ENCODE measurements at regions not wholly inside any gene's neighbourhood (a gene's known extent, or its start where the extent isn't known, plus 50 kb on each side); places are given as distances from the start of the nearest gene placed in this dataset.

DNA sequence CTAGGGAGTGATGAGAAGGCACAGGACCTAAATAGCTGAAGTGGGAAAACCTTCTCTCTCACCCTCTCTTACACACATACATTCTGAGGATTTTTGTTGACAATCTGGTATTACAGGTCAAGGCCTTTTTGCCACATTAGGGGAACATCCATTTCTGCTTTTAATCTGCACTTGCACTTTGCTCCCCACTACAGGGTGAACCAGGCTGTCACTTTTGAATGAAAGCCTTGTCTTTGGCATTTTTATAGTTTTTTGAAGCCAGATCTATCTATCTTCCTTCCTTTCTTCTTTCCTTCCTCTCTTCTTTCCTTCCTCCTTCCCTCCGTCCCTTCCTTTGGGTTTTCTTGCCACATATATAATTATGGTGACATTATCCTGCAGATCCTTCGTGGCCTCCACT lies 165.9 kb upstream of the OTX2 start:
- Histone ChIP-seq H3K4me1 (ENCODE audit: low read length) (no peaks in the 10 kb centered on the region), H3K9me3 (ENCODE audit: insufficient read depth, low read length) (no peaks in the 10 kb centered on the region), H3K79me2 (ENCODE audit: low read length) (no peaks in the 10 kb centered on the region), H3K27me3 (ENCODE audit: low read depth, low read length) (no peaks in the 10 kb centered on the region), H3K9ac (ENCODE audit: low read length) (no peak overlapping the region), H2AFZ (ENCODE audit: low read depth, low read length) (no peak overlapping the region), H3K4me3 (ENCODE audit: low read length) (no peak overlapping the region), H4K20me1 (ENCODE audit: insufficient read depth, low read length) (no peaks in the 10 kb centered on the region), H3K27ac (ENCODE audit: low read length) (no peak overlapping the region), H3K36me3 (replicated peaks; ENCODE audit: low read depth, low read length) (no peaks in the 10 kb centered on the region), H3K4me2 (ENCODE audit: low read length) (no peak overlapping the region)
- TF ChIP-seq, protein P1, sequence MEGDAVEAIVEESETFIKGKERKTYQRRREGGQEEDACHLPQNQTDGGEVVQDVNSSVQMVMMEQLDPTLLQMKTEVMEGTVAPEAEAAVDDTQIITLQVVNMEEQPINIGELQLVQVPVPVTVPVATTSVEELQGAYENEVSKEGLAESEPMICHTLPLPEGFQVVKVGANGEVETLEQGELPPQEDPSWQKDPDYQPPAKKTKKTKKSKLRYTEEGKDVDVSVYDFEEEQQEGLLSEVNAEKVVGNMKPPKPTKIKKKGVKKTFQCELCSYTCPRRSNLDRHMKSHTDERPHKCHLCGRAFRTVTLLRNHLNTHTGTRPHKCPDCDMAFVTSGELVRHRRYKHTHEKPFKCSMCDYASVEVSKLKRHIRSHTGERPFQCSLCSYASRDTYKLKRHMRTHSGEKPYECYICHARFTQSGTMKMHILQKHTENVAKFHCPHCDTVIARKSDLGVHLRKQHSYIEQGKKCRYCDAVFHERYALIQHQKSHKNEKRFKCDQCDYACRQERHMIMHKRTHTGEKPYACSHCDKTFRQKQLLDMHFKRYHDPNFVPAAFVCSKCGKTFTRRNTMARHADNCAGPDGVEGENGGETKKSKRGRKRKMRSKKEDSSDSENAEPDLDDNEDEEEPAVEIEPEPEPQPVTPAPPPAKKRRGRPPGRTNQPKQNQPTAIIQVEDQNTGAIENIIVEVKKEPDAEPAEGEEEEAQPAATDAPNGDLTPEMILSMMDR (IDR thresholded peaks at IDR 0.05; ENCODE audit: low read depth, low read length) = no peak
- TF ChIP-seq EZH2phosphoT487 (IDR thresholded peaks at IDR 0.05; ENCODE audit: low read depth) = no peak

- H2AFZ ChIP-seq (ENCODE audit: low read depth, low read length) = no peak overlapping the region
- H3K4me1 ChIP-seq (ENCODE audit: low read length) = no peaks in the 10 kb centered on the region
- no peaks in the 10 kb centered on the region for H3K79me2 ChIP-seq (ENCODE audit: low read length)
- no peak for TF ChIP-seq EZH2phosphoT487 (IDR thresholded peaks at IDR 0.05; ENCODE audit: low read depth)
- TF ChIP-seq, protein P1 (IDR thresholded peaks at IDR 0.05; ENCODE audit: low read depth, low read length) = no peak
- no peak overlapping the region for H3K27ac ChIP-seq (ENCODE audit: low read length)
- H3K4me2 ChIP-seq (ENCODE audit: low read length) = no peak overlapping the region
- H3K4me3 ChIP-seq (ENCODE audit: low read length) = no peak overlapping the region
- no peaks in the 10 kb centered on the region for H4K20me1 ChIP-seq (ENCODE audit: insufficient read depth, low read length)
- no peaks in the 10 kb centered on the region for H3K36me3 ChIP-seq (replicated peaks; ENCODE audit: low read depth, low read length)
- H3K9ac ChIP-seq (ENCODE audit: low read length) = no peak overlapping the region
- no peaks in the 10 kb centered on the region for H3K9me3 ChIP-seq (ENCODE audit: insufficient read depth, low read length)
- H3K27me3 ChIP-seq (ENCODE audit: low read depth, low read length) = no peaks in the 10 kb centered on the region
Measured at GRCh38 chr14:56975521-56975920, 165.2 kb upstream of the OTX2 start.

DNA sequence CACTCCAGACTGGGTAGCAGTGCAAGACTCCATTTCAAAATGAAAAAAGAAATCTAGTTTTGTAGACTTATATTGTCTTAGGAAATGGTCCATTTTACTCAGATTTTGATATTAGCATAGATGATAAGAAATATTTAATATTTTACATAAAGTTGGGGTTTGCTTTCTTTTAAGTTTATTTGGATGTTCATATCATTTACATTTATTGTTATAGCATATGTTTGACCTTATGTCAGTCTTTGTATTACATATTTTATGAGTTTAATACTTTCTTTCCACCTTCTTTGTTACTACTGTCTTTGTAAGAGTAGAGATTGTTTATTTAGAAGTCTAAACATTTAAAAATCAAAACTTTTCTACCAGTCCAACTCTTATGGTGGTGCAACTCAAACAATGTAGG lies 162.7 kb upstream of the OTX2 start:
- Histone ChIP-seq H3K36me3 (replicated peaks; ENCODE audit: low read depth, low read length) (no peaks in the 10 kb centered on the region), H3K27ac (ENCODE audit: low read length) (no peak overlapping the region), H3K4me1 (ENCODE audit: low read length) (no peaks in the 10 kb centered on the region), H2AFZ (ENCODE audit: low read depth, low read length) (no peak overlapping the region), H3K27me3 (ENCODE audit: low read depth, low read length) (no peaks in the 10 kb centered on the region), H3K4me3 (ENCODE audit: low read length) (no peak overlapping the region), H3K9me3 (ENCODE audit: insufficient read depth, low read length) (no peaks in the 10 kb centered on the region), H3K4me2 (ENCODE audit: low read length) (no peak overlapping the region), H3K79me2 (ENCODE audit: low read length) (no peaks in the 10 kb centered on the region), H4K20me1 (ENCODE audit: insufficient read depth, low read length) (no peaks in the 10 kb centered on the region), H3K9ac (ENCODE audit: low read length) (no peak overlapping the region)
- TF ChIP-seq, protein P1 (IDR thresholded peaks at IDR 0.05; ENCODE audit: low read depth, low read length) = no peak
- no peak for TF ChIP-seq EZH2phosphoT487 (IDR thresholded peaks at IDR 0.05; ENCODE audit: low read depth)

GRCh38 chr14:56964895-56965294 lies 154.6 kb upstream of the OTX2 start:
- Histone ChIP-seq H3K4me3 (ENCODE audit: low read length) (no peak overlapping the region), H4K20me1 (ENCODE audit: insufficient read depth, low read length) (no peaks in the 10 kb centered on the region)
- TF ChIP-seq, protein P1 (IDR thresholded peaks at IDR 0.05; ENCODE audit: low read depth, low read length) = no peak
- TF ChIP-seq EZH2phosphoT487 (IDR thresholded peaks at IDR 0.05; ENCODE audit: low read depth) = no peak

More at GRCh38 chr14:56964895-56965294, 154.6 kb upstream of the OTX2 start:
- Histone ChIP-seq H3K4me1 (ENCODE audit: low read length) (no peaks in the 10 kb centered on the region), H3K27me3 (ENCODE audit: low read depth, low read length) (no peaks in the 10 kb centered on the region), H3K79me2 (ENCODE audit: low read length) (no peaks in the 10 kb centered on the region), H3K4me2 (ENCODE audit: low read length) (no peak overlapping the region), H2AFZ (ENCODE audit: low read depth, low read length) (no peak overlapping the region), H3K9me3 (ENCODE audit: insufficient read depth, low read length) (no peaks in the 10 kb centered on the region), H3K27ac (ENCODE audit: low read length) (no peak overlapping the region), H3K36me3 (replicated peaks; ENCODE audit: low read depth, low read length) (no peaks in the 10 kb centered on the region), H3K9ac (ENCODE audit: low read length) (no peak overlapping the region)

All from OCI-LY3 (cell line).